ENCODE measurements at regions not wholly inside any gene's neighbourhood (a gene's known extent, or its start where the extent isn't known, plus 50 kb on each side); places are given as distances from the start of the nearest gene placed in this dataset.

GRCh38 chr6:110033101-110033500, 55.0 kb downstream of the GPR6 start:
- DNase-seq (ENCODE audit: low read depth) = no peak

GRCh38 chr6:110033749-110034666, 55.9 kb downstream of the GPR6 start:
- DNase-seq (ENCODE audit: low read depth) = no peak

- DNase-seq (ENCODE audit: low read depth) = no peak
Measured at GRCh38 chr6:110034667-110035036, 56.5 kb downstream of the GPR6 start.

GRCh38 chr6:110035321-110035720, 57.2 kb downstream of the GPR6 start:
- no peak for DNase-seq (ENCODE audit: low read depth)

- no peak for DNase-seq (ENCODE audit: low read depth)
Measured at GRCh38 chr6:110036408-110037302, 58.5 kb downstream of the GPR6 start.

- DNase-seq (ENCODE audit: low read depth) = no peak
Measured at GRCh38 chr6:110037726-110038295, 59.7 kb downstream of the GPR6 start.

GRCh38 chr6:110039364-110039980, 61.4 kb downstream of the GPR6 start:
- DNase-seq (ENCODE audit: low read depth) = peak; percentile 65

GRCh38 chr6:110039981-110040383, 61.9 kb downstream of the GPR6 start:
- no peak for DNase-seq (ENCODE audit: low read depth)

- no peak for DNase-seq (ENCODE audit: low read depth)
Measured at GRCh38 chr6:110040716-110041115, 62.6 kb downstream of the GPR6 start.

- no peak for DNase-seq (ENCODE audit: low read depth)
Measured at GRCh38 chr6:110041126-110041525, 63.0 kb downstream of the GPR6 start.

- DNase-seq (ENCODE audit: low read depth) = no peak
Measured at GRCh38 chr6:110041830-110042229, 63.7 kb downstream of the GPR6 start.

GRCh38 chr6:110042670-110043296, 64.7 kb downstream of the GPR6 start:
- DNase-seq (ENCODE audit: low read depth) = no peak

GRCh38 chr6:110043366-110043994, 65.4 kb downstream of the GPR6 start:
- no peak for DNase-seq (ENCODE audit: low read depth)

GRCh38 chr6:110044096-110044495, 66.0 kb downstream of the GPR6 start:
- no peak for DNase-seq (ENCODE audit: low read depth)

- no peak for DNase-seq (ENCODE audit: low read depth)
Measured at GRCh38 chr6:110044622-110045021, 66.5 kb downstream of the GPR6 start.

GRCh38 chr6:110048221-110048875, 70.2 kb downstream of the GPR6 start:
- DNase-seq (ENCODE audit: low read depth) = no peak

- no peak for DNase-seq (ENCODE audit: low read depth)
Measured at GRCh38 chr6:110049696-110050439, 71.8 kb downstream of the GPR6 start.
